ENCODE measurements at regions not wholly inside any gene's neighbourhood (a gene's known extent, or its start where the extent isn't known, plus 50 kb on each side); places are given as distances from the start of the nearest gene placed in this dataset.

DNA sequence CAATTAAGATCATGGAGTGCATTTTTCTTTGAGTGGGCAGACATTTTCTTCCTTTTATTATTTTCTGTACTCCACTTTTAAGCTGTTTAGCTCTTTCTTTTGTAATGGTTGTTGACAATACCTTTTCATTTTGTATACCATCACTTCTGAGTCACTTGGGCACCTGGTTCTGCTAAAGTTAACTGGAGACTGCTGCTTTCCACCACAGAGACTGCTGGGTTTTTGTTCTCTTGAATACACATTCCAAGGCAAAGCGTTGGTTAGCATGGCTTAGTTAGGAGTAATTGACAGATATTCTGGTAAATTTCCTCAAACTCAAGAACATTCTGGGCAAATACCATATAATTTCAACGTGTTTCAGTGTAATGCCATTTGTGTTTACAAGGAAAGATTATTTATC lies 541.9 kb upstream of the CELF2 start:
- H4K20me1 ChIP-seq (ENCODE audit: low read depth, low read length): no peaks in the 10 kb centered on the region
- H3K79me2 ChIP-seq (ENCODE audit: insufficient read depth, low read length): no peaks in the 10 kb centered on the region

DNA sequence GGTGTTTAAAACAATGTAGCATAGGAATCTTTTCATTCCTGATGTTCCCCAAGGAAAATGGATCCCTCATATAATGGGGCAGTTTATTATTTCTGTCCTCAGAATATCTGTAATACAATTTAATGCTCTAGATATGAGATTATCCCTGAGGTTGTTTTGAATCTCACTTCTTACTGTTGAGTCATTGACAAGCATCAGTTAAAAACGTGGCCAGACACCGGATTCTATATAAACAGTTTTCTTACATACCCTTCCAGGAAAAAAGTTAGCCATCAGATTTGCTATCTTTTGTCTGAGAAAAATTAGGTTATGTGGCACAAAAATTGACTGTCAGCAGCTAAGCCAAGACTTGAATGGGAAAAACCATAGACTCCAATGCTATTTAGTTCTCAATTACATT lies 539.8 kb upstream of the CELF2 start:
- Histone ChIP-seq H3K79me2 (ENCODE audit: insufficient read depth, low read length) (no peaks in the 10 kb centered on the region), H3K27me3 (ENCODE audit: low read length) (no peaks in the 10 kb centered on the region), H3K27ac (ENCODE audit: low read depth, low read length) (no peak overlapping the region), H3K4me3 (ENCODE audit: insufficient read depth, low read length, poor library complexity, severe bottlenecking) (no peak overlapping the region), H3K9me3 (ENCODE audit: insufficient read depth, low read length) (no peaks in the 10 kb centered on the region), H3K9ac (ENCODE audit: low read length) (no peak overlapping the region), H3K4me2 (ENCODE audit: low read depth, low read length, poor library complexity, severe bottlenecking) (no peak overlapping the region), H3K36me3 (ENCODE audit: low read length) (no peaks in the 10 kb centered on the region), H4K20me1 (ENCODE audit: low read depth, low read length) (no peaks in the 10 kb centered on the region), H3F3A (ENCODE audit: insufficient read depth) (no peaks in the 10 kb centered on the region), H3K9me2 (replicated peaks; ENCODE audit: insufficient read depth, low read length) (no peaks in the 10 kb centered on the region), H2AFZ (ENCODE audit: low read depth, low read length, severe bottlenecking) (no peak overlapping the region)
- TF ChIP-seq CTCF (IDR thresholded peaks at IDR 0.05; ENCODE audit: insufficient read depth, low read length, poor library complexity, severe bottlenecking) (no peak), EZH2phosphoT487 (conservative IDR thresholded peaks at IDR 0.05; ENCODE audit: low read length) (no peak)

More for the DNA sequence above, 541.9 kb upstream of the CELF2 start:
- no peaks in the 10 kb centered on the region for H3K27me3 ChIP-seq (ENCODE audit: low read length)
- H2AFZ ChIP-seq (ENCODE audit: low read depth, low read length, severe bottlenecking): no peak overlapping the region
- no peak overlapping the region for H3K4me3 ChIP-seq (ENCODE audit: insufficient read depth, low read length, poor library complexity, severe bottlenecking)
- H3K4me2 ChIP-seq (ENCODE audit: low read depth, low read length, poor library complexity, severe bottlenecking): no peak overlapping the region
- H3K9me3 ChIP-seq (ENCODE audit: insufficient read depth, low read length): no peaks in the 10 kb centered on the region
- no peaks in the 10 kb centered on the region for H3K9me2 ChIP-seq (replicated peaks; ENCODE audit: insufficient read depth, low read length)
- no peaks in the 10 kb centered on the region for H3K36me3 ChIP-seq (ENCODE audit: low read length)
- TF ChIP-seq CTCF (IDR thresholded peaks at IDR 0.05; ENCODE audit: insufficient read depth, low read length, poor library complexity, severe bottlenecking) (no peak), EZH2phosphoT487 (conservative IDR thresholded peaks at IDR 0.05; ENCODE audit: low read length) (no peak)
- H3K9ac ChIP-seq (ENCODE audit: low read length): no peak overlapping the region
- no peaks in the 10 kb centered on the region for H3F3A ChIP-seq (ENCODE audit: insufficient read depth)
- H3K27ac ChIP-seq (ENCODE audit: low read depth, low read length): no peak overlapping the region

GRCh38 chr10:10479465-10479864 lies 538.2 kb upstream of the CELF2 start:
- H3F3A ChIP-seq (ENCODE audit: insufficient read depth): no peaks in the 10 kb centered on the region
- H3K4me3 ChIP-seq (ENCODE audit: insufficient read depth, low read length, poor library complexity, severe bottlenecking): no peak overlapping the region
- no peak overlapping the region for H3K27ac ChIP-seq (ENCODE audit: low read depth, low read length)
- H2AFZ ChIP-seq (ENCODE audit: low read depth, low read length, severe bottlenecking): no peak overlapping the region
- no peaks in the 10 kb centered on the region for H4K20me1 ChIP-seq (ENCODE audit: low read depth, low read length)
- no peaks in the 10 kb centered on the region for H3K9me3 ChIP-seq (ENCODE audit: insufficient read depth, low read length)
- no peak overlapping the region for H3K9ac ChIP-seq (ENCODE audit: low read length)
- H3K79me2 ChIP-seq (ENCODE audit: insufficient read depth, low read length): no peaks in the 10 kb centered on the region
- no peaks in the 10 kb centered on the region for H3K9me2 ChIP-seq (replicated peaks; ENCODE audit: insufficient read depth, low read length)
- H3K27me3 ChIP-seq (ENCODE audit: low read length): no peaks in the 10 kb centered on the region
- no peaks in the 10 kb centered on the region for H3K36me3 ChIP-seq (ENCODE audit: low read length)
- H3K4me2 ChIP-seq (ENCODE audit: low read depth, low read length, poor library complexity, severe bottlenecking): no peak overlapping the region
- no peak for TF ChIP-seq EZH2phosphoT487 (conservative IDR thresholded peaks at IDR 0.05; ENCODE audit: low read length)
- TF ChIP-seq CTCF (IDR thresholded peaks at IDR 0.05; ENCODE audit: insufficient read depth, low read length, poor library complexity, severe bottlenecking): no peak
